ENCODE measurements at regions not wholly inside any gene's neighbourhood (a gene's known extent, or its start where the extent isn't known, plus 50 kb on each side); places are given as distances from the start of the nearest gene placed in this dataset.

DNA sequence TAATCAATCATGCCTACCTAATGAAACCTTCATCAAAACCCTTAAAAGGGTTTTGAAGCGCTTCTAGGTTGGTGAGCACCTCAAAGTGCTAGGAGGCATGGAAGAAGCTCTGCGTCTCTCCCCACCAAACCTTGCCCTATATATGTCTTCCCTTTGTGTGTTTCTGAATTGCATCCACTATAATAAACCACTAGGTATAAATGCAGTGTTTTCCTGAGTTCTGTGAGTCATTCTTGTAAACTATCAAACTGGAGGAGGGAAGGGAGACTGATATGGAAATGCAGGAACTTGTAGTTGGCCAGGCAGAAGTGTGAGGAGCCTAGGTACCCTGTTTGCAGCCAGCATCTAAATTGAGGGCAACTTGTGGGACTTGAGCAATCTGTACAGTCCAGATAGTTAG, 698.8 kb downstream of the DOK5 start:
- intact Hi-C loops (cut with DNase I): no loop called here
- ATAC-seq (no peak), DNase-seq (no peak)
- Histone ChIP-seq H3K9me3 (no peaks in the 10 kb centered on the region), H3K36me3 (no peaks in the 10 kb centered on the region), H3K4me3 (no peak overlapping the region), H3K4me1 (peaks cover 0 to 21% (median 2%) of the 10 kb centered on the region in 4 donors), H3K27me3 (no peaks in the 10 kb centered on the region), H3K27ac (no peak overlapping the region)
- TF ChIP-seq, protein P1, sequence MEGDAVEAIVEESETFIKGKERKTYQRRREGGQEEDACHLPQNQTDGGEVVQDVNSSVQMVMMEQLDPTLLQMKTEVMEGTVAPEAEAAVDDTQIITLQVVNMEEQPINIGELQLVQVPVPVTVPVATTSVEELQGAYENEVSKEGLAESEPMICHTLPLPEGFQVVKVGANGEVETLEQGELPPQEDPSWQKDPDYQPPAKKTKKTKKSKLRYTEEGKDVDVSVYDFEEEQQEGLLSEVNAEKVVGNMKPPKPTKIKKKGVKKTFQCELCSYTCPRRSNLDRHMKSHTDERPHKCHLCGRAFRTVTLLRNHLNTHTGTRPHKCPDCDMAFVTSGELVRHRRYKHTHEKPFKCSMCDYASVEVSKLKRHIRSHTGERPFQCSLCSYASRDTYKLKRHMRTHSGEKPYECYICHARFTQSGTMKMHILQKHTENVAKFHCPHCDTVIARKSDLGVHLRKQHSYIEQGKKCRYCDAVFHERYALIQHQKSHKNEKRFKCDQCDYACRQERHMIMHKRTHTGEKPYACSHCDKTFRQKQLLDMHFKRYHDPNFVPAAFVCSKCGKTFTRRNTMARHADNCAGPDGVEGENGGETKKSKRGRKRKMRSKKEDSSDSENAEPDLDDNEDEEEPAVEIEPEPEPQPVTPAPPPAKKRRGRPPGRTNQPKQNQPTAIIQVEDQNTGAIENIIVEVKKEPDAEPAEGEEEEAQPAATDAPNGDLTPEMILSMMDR (IDR thresholded peaks at IDR 0.05): no peak
- no peak for TF ChIP-seq POLR2A (IDR thresholded peaks at IDR 0.05)
- 53% methylated on average over 2 of the region's 2 CpGs for WGBS (ENCODE audit: insufficient coverage, low coverage, low lambda C conversion rate, missing lambda C conversion rate)

DNA sequence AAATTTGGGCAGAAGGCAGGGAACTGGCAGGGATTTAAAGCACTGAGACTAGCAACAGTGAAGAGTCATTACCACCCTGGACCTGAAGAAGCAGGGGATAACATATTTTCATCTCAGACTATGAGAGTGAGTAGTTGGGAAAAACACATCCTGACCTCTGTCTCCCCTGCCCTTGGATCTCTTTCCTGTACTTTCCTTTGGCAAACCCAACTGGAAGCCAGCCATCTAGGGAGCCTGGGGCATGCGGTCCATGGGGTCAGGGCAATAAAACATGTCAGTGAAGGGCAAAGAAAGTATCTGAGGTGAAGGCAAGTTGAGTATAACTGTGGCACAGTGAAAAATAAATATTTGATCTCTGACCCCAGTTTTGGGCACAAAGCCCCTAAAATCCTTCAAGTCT, 698.2 kb downstream of the DOK5 start:
- no peaks in the 10 kb centered on the region for H3K27me3 ChIP-seq
- H3K4me1 ChIP-seq: peaks cover 0 to 21% (median 2%) of the 10 kb centered on the region in 4 donors
- WGBS (ENCODE audit: insufficient coverage, low coverage, low lambda C conversion rate, missing lambda C conversion rate): 9% methylated on average over 1 of the region's 1 CpG
- no peak overlapping the region for H3K4me3 ChIP-seq
- H3K27ac ChIP-seq: peak overlapping the region in 1 of 3 donors; percentile 7
- intact Hi-C loops (cut with DNase I): no loop called here
- no peaks in the 10 kb centered on the region for H3K36me3 ChIP-seq
- DNase-seq: peak; percentile 21 to 70 (median 64)
- TF ChIP-seq, protein P1 (IDR thresholded peaks at IDR 0.05): no peak
- no peak for TF ChIP-seq POLR2A (IDR thresholded peaks at IDR 0.05)
- ATAC-seq: peak; percentile 63 to 84 (median 76)
- H3K9me3 ChIP-seq: no peaks in the 10 kb centered on the region

GRCh38 chr20:55172310-55173002, 697.1 kb downstream of the DOK5 start:
- Histone ChIP-seq H3K27ac (no peak overlapping the region), H3K27me3 (no peaks in the 10 kb centered on the region)
- intact Hi-C loops (cut with DNase I): no loop called here

GRCh38 chr20:55166063-55166462, 690.7 kb downstream of the DOK5 start:
- Histone ChIP-seq H3K36me3 (no peaks in the 10 kb centered on the region), H3K27me3 (no peaks in the 10 kb centered on the region), H3K4me1 (no peaks in the 10 kb centered on the region), H3K9me3 (no peaks in the 10 kb centered on the region), H3K27ac (no peak overlapping the region), H3K4me3 (no peak overlapping the region)
- DNase-seq (no peak), ATAC-seq (no peak)
- TF ChIP-seq, protein P1 (IDR thresholded peaks at IDR 0.05): no peak
- no peak for TF ChIP-seq POLR2A (IDR thresholded peaks at IDR 0.05)
- intact Hi-C loops (cut with DNase I): no loop called here
- 21% methylated on average over 2 of the region's 2 CpGs for WGBS (ENCODE audit: insufficient coverage, low coverage, low lambda C conversion rate, missing lambda C conversion rate)

More at GRCh38 chr20:55172310-55173002, 697.1 kb downstream of the DOK5 start:
- no peak for TF ChIP-seq POLR2A (IDR thresholded peaks at IDR 0.05)
- TF ChIP-seq, protein P1 (IDR thresholded peaks at IDR 0.05): no peak
- ATAC-seq: peak; percentile 81 to 92 (median 86)
- Histone ChIP-seq H3K9me3 (no peaks in the 10 kb centered on the region), H3K36me3 (no peaks in the 10 kb centered on the region), H3K4me1 (peaks cover 0 to 21% (median 2%) of the 10 kb centered on the region in 4 donors), H3K4me3 (no peak overlapping the region)
- 24% methylated on average over 4 of the region's 4 CpGs for WGBS (ENCODE audit: insufficient coverage, low coverage, low lambda C conversion rate, missing lambda C conversion rate)
- DNase-seq: peak; percentile 49 to 73 (median 68)
